Adrenal gland (tissue), 5 donors: ENCODE measurements at regions not wholly inside any gene's neighbourhood (a gene's known extent, or its start where the extent isn't known, plus 50 kb on each side); places are given as distances from the start of the nearest gene placed in this dataset.
"Not testable (repeated sequence)": the region's sequence is repeated elsewhere in the genome, so short reads cannot be mapped to it uniquely, and the experiment has no call there.

Source experiments
- CTCF ChIP-seq, 6 experiments: fragments of 450-650 bp in 4 of 6; fragments of 200-600 bp in 2 of 6; sonication (generic) in 1 of 6; IDR thresholded peaks; 1 replicate in 5 of 6; 2 replicates in 1 of 6; pipeline versions ENCODE4 v1.5.1 to v1.8.0; 2016 to 2021; ENCODE audit warnings: antibody characterized with exemption in 6 of 6, mild to moderate bottlenecking in 2 of 6, moderate library complexity in 1 of 6
- POLR2A ChIP-seq, 2 donors: fragments of 450-650 bp; IDR thresholded peaks; one replicate each; pipeline ENCODE4 v1.6.1; 2017; ENCODE audit warnings: antibody characterized with exemption in 2 of 2, mild to moderate bottlenecking in 2 of 2, moderate library complexity in 1 of 2
- donor health status: DM: no; HTN: no; CAD: no.

- not testable (repeated sequence) for TF ChIP-seq CTCF, POLR2A (IDR thresholded peaks at IDR 0.05)
Observed at GRCh38 chr3:35266065-35266464, 373.3 kb upstream of the ARPP21 start.
